ENCODE measurements at regions not wholly inside any gene's neighbourhood (a gene's known extent, or its start where the extent isn't known, plus 50 kb on each side); places are given as distances from the start of the nearest gene placed in this dataset.

DNA sequence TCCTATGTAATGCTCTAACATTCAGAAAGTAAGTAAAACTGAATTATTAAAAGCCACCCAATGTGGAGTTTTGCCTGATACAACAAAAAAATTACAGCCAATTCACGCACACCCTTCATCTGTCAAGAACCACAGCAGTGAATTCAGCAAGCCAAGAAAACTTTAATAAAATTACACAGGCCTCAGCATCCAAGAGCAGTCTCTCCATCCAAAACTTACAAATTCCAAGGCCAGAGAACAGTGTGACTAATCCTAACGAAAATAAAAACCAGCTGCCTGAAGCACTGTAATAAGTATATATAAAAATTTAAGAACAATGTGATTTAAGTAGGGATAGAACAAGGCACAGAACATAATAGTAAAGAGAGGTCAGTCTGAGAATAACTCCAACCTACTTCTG lies 54.2 kb downstream of the SIX6 start:
- no peak for DNase-seq

DNA sequence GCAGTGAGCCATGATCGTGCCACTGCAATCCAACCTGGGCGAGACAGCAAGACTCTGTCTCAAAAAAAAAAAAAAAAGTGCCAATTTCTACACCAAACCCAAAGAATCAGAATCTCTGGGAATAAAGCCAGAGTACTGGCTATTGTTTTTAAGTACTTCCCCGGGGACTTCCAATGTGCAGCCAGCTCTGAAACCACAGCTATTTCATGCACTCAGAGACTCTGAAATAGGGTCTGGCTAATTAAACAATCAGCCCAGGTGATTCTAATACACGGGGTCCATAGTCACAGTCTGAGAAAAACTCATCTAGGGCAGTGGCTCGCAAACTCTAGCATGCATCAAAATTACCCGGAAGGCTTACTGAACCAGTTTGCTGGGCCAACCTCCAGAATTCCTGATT lies 56.3 kb downstream of the SIX6 start:
- peak; percentile 13 for DNase-seq

DNA sequence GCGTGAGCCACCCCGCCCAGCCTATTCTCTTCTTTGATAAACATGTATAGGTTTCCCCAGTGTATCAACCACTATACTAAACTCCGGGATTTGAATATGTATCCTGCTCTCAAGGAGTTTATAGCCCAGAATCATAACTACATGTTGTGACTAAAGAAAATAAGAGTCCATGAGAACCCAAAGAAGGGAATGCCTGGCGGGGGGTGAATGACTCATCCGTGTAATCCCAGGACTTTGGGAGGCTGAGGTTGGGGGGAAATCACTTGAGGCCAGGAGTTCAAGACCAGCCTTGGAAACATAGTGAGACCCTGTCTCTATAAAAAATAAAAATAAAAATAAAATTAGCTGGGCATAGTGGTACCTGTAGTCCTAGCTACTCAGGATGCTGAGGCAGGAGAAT lies 57.2 kb downstream of the SIX6 start:
- DNase-seq, result no peak

DNA sequence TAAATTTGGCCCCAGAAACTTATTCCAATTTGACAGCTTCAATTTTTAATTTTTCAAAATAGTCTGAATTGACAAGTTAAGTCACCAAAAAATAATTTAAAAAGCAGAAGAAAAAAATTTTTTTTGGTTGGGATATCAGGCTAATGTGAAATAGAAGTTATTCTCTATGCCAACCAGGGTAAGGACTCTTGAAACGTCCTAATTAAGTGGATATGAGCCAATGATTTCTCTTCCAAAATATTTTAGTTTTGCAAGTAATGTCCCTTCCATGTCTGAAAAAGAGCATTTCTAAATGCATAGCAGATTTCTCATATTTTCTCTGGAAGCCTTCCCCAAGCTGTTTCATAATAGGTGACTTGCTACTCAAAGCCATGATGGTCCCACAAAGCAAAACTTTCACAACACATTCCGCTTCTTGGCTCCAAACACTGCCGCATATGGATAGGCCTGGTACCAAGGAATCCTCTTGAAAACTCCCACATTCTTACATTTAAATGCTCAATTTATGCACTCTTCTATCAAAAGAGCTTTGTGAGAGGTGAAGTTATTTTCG lies 65.1 kb downstream of the SIX6 start:
- no peak for DNase-seq

DNA sequence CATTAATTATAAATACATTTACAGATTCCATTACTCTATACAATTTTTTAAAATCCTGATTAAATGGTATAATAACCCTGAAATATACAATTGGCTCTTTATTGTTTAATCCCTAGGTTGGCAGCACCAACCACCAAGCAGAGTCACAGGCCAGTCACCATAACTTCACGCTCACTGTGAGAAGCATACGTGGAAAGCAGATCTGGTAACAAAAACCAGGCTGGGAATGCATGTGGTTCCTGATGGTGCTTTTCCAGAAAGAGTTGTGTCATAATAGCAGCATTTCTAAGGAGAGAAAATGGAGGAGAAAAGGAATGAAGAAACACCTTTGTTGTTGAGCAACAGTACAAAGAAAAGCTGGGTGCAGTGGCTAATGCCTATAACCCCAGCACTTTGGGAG lies 66.1 kb downstream of the SIX6 start:
- no peak for DNase-seq

DNA sequence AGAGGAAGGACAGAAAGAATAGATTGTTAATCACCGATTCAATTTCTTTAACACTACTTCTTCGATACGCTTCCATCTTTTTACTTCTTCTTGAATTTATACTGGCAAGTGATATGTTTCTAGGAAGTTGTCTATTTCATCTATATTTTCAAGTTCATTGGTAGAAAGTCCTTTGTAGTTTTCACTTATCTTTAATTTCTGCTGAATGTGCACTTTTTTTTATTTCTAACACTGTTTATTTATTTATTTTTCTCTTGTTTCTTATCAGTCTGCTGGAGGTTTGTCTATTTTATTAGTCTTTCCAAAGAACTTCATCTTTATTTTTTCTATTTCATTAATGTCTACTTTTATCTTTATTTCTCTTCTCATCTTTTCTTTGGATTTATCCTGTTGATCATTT lies 63.6 kb downstream of the SIX1 start:
- no peak for DNase-seq

DNA sequence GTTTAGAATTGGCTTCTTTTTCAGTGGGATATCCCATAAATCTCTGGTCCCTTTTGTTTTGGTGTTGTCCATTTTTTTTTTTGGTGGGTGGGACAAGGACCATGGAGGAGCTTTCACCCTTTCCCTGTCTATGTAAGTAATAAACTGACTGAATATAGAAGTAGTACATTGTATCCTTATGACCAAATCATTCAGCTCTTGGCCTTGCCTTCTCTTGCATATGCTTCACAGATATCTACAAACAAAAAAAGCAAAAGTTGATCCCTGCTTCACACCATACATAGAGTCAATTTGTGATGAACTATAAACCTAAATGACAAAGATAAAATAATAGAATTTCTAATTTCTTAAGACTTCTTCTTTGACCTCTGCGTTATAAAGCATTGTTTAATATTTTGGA lies 59.8 kb downstream of the SIX1 start:
- no peak for DNase-seq

DNA sequence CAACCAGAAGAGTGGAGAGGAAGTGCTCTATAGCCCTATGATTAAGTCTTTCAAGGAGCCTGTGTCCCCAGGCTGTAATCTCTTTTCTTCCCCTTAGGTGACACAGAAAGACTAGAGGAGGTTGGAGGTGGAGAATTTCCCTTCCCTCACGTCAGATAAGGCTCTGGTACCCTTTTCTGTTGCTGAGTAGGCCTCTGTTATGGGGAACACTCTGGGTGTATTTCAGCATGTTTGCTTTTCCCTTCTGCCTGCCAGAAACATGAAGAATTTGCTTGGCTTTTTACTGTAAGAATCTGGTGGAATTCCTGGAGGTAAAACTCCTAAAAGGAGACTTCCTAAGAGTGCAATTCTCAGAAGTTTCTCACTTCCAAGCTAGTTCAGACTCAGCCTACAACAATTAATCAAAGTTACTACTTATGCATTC lies 58.3 kb downstream of the SIX1 start:
- no peak for DNase-seq
